ENCODE measurements at regions not wholly inside any gene's neighbourhood (a gene's known extent, or its start where the extent isn't known, plus 50 kb on each side); places are given as distances from the start of the nearest gene placed in this dataset.

DNA sequence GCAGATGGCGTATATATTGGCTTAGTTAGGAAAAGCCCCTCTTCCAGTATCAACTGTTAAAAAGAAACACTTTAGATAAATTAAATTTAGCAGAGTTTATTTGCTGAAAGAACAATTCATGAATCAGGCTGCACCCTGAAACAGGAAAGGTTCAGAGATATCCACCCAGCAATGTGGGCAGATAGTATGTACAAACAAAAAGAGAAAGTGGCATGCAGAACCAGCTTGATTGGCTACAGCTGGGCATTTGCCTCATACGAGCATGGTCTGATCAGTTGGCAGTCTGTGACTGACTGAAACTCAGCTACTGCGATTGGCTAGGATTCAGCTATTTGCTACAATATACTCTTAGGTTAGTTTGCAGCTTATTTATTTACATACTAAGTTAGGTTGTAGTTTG lies 98.2 kb downstream of the ZC3H11B start:
- CTCF ChIA-PET, result no interaction called here
- no peak for DNase-seq
- no peaks in the 10 kb centered on the region for H3K27me3 Mint-ChIP-seq
- H3K36me3 Mint-ChIP-seq, result no peaks in the 10 kb centered on the region
- ATAC-seq, result no peak
- H3K4me3 Mint-ChIP-seq, result no peak overlapping the region
- H3K9me3 Mint-ChIP-seq (ENCODE audit: low read depth), result no peaks in the 10 kb centered on the region
- H3K4me1 Mint-ChIP-seq, result no peaks in the 10 kb centered on the region
- H3K27ac Mint-ChIP-seq, result no peak overlapping the region

DNA sequence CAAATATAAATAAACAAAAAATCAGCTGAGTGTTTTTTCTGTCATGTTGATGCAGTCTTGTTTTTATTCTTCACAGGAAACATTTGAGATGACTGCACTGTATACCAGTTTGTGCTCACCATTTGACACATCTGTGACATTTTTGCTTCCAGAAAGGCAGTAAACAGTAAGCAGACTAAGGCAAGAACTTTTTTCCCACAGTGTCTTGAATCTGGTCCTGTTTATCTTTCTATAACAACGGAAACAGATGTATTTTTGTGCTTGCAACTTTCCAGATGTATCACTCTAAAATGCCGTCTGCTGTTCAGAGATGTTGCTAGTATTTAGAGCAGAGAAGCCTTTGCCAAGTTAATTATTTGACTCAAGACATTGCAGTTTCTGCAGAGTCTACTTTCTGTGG lies 105.5 kb downstream of the ZC3H11B start:
- H3K4me3 Mint-ChIP-seq, result no peak overlapping the region
- no peak overlapping the region for H3K27ac Mint-ChIP-seq
- ATAC-seq, result no peak
- H3K27me3 Mint-ChIP-seq, result no peaks in the 10 kb centered on the region
- peaks cover 5% of the 10 kb centered on the region for H3K9me3 Mint-ChIP-seq (ENCODE audit: low read depth)
- CTCF ChIA-PET, result no interaction called here
- no peak for DNase-seq
- no peaks in the 10 kb centered on the region for H3K4me1 Mint-ChIP-seq
- H3K36me3 Mint-ChIP-seq, result no peaks in the 10 kb centered on the region

DNA sequence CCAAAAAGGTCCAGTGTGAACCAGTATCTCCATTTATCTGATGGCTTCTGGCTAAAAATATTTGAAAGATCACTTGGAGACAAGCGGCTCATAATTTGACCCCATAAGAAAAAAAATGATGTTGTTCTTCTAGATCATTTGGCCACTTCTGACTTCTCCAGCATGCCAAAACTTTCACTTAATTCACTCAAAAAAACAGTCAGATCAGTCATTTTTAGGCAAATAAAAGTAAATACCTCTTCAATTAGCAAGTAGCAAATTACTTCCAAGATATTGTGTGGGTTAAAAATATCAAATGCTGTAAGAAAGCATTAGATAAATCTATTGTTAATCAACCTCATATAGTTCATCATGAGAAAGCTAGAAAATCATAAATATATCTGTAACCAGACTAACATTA lies 106.0 kb downstream of the ZC3H11B start:
- H3K27ac Mint-ChIP-seq, result no peak overlapping the region
- H3K9me3 Mint-ChIP-seq (ENCODE audit: low read depth), result peaks cover 5% of the 10 kb centered on the region
- CTCF ChIA-PET, result no interaction called here
- H3K36me3 Mint-ChIP-seq, result no peaks in the 10 kb centered on the region
- H3K4me1 Mint-ChIP-seq, result no peaks in the 10 kb centered on the region
- no peaks in the 10 kb centered on the region for H3K27me3 Mint-ChIP-seq
- ATAC-seq, result no peak
- DNase-seq, result no peak
- H3K4me3 Mint-ChIP-seq, result no peak overlapping the region

- Mint-ChIP-seq H3K4me1 (no peaks in the 10 kb centered on the region), H3K9me3 (ENCODE audit: low read depth) (peaks cover 5% of the 10 kb centered on the region), H3K27me3 (no peaks in the 10 kb centered on the region)
These were observed 106.4 kb downstream of the ZC3H11B start for GRCh38 chr1:219506473-219506899.

GRCh38 chr1:219505886-219506285 lies 107.0 kb downstream of the ZC3H11B start:
- H3K36me3 Mint-ChIP-seq, result no peaks in the 10 kb centered on the region
- no peak overlapping the region for H3K27ac Mint-ChIP-seq
- H3K9me3 Mint-ChIP-seq (ENCODE audit: low read depth), result peaks cover 5% of the 10 kb centered on the region
- no peak for DNase-seq
- H3K27me3 Mint-ChIP-seq, result no peaks in the 10 kb centered on the region
- no peak overlapping the region for H3K4me3 Mint-ChIP-seq
- CTCF ChIA-PET, result no interaction called here
- no peaks in the 10 kb centered on the region for H3K4me1 Mint-ChIP-seq
- ATAC-seq, result no peak

More at GRCh38 chr1:219506473-219506899, 106.4 kb downstream of the ZC3H11B start:
- Mint-ChIP-seq H3K27ac (no peak overlapping the region), H3K36me3 (no peaks in the 10 kb centered on the region), H3K4me3 (no peak overlapping the region)
- ATAC-seq (no peak), DNase-seq (no peak)
- CTCF ChIA-PET, result no interaction called here

DNA sequence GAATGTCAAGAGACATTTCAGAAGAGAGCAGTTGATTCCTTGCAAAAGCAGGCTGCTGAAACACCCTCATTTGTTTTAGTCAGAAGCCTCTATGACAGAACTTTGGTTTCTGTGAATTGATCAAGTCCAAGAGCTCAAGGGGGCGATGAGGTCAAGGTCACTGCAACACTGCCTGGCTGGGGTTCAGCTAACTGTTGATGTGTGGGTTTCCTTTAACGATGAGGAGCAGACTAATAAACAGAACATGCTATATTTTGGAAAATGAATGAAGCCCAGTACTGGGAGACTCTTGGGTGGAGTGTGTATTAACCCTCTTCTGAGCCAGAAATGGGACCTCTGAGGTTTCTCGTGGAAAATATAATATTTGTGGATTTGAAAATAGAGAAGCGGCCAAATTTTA lies 109.3 kb downstream of the ZC3H11B start:
- no peak overlapping the region for H3K4me3 Mint-ChIP-seq
- H3K4me1 Mint-ChIP-seq, result no peaks in the 10 kb centered on the region
- CTCF ChIA-PET, result no interaction called here
- no peaks in the 10 kb centered on the region for H3K36me3 Mint-ChIP-seq
- no peaks in the 10 kb centered on the region for H3K27me3 Mint-ChIP-seq
- DNase-seq, result no peak
- no peak for ATAC-seq
- peaks cover 5% of the 10 kb centered on the region for H3K9me3 Mint-ChIP-seq (ENCODE audit: low read depth)
- H3K27ac Mint-ChIP-seq, result no peak overlapping the region

DNA sequence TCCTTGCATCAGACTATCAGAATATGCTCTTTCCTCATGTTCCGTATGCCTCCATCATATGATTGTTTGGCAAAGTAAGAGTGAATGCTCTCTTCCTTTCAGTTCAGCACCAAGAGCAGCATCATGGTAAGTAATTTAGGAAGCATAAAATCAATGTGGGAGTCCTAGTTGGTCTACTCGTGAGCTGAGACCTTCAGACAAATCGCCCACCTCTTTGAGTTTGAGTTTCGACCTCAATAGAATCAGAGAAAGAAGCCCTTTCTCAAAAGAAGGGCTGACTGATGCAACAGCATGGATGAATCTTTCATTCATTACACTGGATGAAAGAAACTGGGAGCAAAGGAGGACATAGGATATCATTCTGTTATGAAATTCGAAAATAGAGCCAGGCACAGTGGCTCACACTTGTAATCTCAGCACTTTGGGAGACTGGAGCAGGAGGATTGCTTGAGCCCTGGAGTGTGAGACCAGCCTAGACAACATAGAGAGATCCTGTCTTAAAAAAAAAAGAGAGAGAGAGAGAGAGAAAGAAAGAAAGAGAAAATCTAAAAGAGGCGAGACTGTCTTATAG lies 112.5 kb downstream of the ZC3H11B start:
- no peak overlapping the region for H3K27ac Mint-ChIP-seq
- no peaks in the 10 kb centered on the region for H3K36me3 Mint-ChIP-seq
- H3K4me3 Mint-ChIP-seq, result no peak overlapping the region
- H3K4me1 Mint-ChIP-seq, result no peaks in the 10 kb centered on the region
- CTCF ChIA-PET, result no interaction called here
- no peak for ATAC-seq
- no peak for DNase-seq
- H3K9me3 Mint-ChIP-seq (ENCODE audit: low read depth), result peaks cover 5% of the 10 kb centered on the region
- H3K27me3 Mint-ChIP-seq, result no peaks in the 10 kb centered on the region

- H3K4me3 Mint-ChIP-seq, result no peak overlapping the region
- H3K4me1 Mint-ChIP-seq, result no peaks in the 10 kb centered on the region
- peaks cover 2% of the 10 kb centered on the region for H3K9me3 Mint-ChIP-seq (ENCODE audit: low read depth)
- ATAC-seq (no peak), DNase-seq (no peak)
- no peaks in the 10 kb centered on the region for H3K27me3 Mint-ChIP-seq
- H3K36me3 Mint-ChIP-seq, result no peaks in the 10 kb centered on the region
- no peak overlapping the region for H3K27ac Mint-ChIP-seq
- CTCF ChIA-PET, result no interaction called here
These were observed 114.2 kb downstream of the ZC3H11B start for GRCh38 chr1:219498666-219499065.

DNA sequence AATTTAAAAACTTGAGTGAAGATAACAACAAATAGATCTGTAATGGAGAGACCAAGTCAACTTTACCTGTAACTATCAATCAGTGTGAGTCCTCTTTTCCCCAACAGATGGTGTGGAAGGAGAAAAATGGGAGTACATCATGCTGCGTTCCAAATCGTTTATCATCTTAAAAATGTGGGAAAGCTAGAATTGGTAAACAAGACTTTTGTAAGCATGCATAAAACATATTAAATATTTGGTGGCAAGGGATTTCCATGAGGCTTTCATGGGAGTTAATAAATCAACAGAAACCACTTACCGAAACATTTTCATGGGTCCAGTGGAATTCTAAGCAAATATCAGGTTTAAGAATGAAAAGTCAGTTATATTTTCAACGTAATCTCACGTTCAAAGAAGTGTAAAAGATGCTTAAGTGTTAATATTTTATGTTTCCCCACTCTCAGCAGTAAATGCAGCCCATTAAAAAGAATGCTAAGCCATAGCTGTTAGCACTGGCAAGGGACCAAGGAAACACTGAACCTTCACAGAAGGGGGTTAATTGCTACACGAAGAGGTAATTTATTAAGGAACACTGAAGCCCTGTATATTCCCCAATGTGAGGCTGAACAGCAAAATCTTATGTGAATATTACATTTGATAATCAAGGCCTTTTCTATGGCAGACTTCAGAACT lies 117.0 kb downstream of the ZC3H11B start:
- H3K4me3 Mint-ChIP-seq, result no peak overlapping the region
- no peak overlapping the region for H3K27ac Mint-ChIP-seq
- H3K36me3 Mint-ChIP-seq, result no peaks in the 10 kb centered on the region
- DNase-seq (no peak), ATAC-seq (no peak)
- H3K9me3 Mint-ChIP-seq (ENCODE audit: low read depth), result no peaks in the 10 kb centered on the region
- CTCF ChIA-PET, result no interaction called here
- H3K4me1 Mint-ChIP-seq, result no peaks in the 10 kb centered on the region
- H3K27me3 Mint-ChIP-seq, result no peaks in the 10 kb centered on the region

DNA sequence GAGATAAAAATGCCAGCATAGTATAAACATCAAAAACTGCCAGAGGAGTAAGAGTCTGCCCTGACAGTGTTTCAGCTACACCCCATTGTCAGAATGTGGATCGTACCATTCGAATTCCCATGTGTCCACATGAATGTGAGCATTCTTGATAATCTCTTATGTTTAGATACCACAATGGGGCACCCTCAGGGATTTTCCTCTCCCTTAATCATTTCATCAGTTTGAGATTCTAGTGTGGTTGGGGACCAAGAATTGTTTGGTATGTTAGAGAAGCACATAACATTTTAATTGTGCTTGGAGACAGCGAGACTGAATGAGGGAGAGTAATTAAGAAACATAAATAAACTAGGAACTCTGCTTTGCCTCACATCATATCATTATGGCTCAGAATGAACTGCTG lies 120.2 kb downstream of the ZC3H11B start:
- H3K4me1 Mint-ChIP-seq, result no peaks in the 10 kb centered on the region
- no peaks in the 10 kb centered on the region for H3K36me3 Mint-ChIP-seq
- no peaks in the 10 kb centered on the region for H3K27me3 Mint-ChIP-seq
- ATAC-seq (no peak), DNase-seq (no peak)
- H3K9me3 Mint-ChIP-seq (ENCODE audit: low read depth), result no peaks in the 10 kb centered on the region
- no peak overlapping the region for H3K27ac Mint-ChIP-seq
- CTCF ChIA-PET, result no interaction called here
- H3K4me3 Mint-ChIP-seq, result no peak overlapping the region

GRCh38 chr1:219490566-219490965 lies 122.3 kb downstream of the ZC3H11B start:
- H3K4me1 Mint-ChIP-seq, result no peaks in the 10 kb centered on the region

GRCh38 chr1:219489636-219490035 lies 123.3 kb downstream of the ZC3H11B start:
- Mint-ChIP-seq H3K4me1 (no peaks in the 10 kb centered on the region), H3K27me3 (no peaks in the 10 kb centered on the region), H3K9me3 (ENCODE audit: low read depth) (no peaks in the 10 kb centered on the region), H3K36me3 (no peaks in the 10 kb centered on the region), H3K4me3 (no peak overlapping the region), H3K27ac (no peak overlapping the region)
- CTCF ChIA-PET, result no interaction called here
- ATAC-seq (no peak), DNase-seq (no peak)

More at GRCh38 chr1:219490566-219490965, 122.3 kb downstream of the ZC3H11B start:
- Mint-ChIP-seq H3K9me3 (ENCODE audit: low read depth) (no peaks in the 10 kb centered on the region), H3K27me3 (no peaks in the 10 kb centered on the region), H3K4me3 (no peak overlapping the region), H3K36me3 (no peaks in the 10 kb centered on the region), H3K27ac (no peak overlapping the region)
- DNase-seq (no peak), ATAC-seq (no peak)
- CTCF ChIA-PET, result no interaction called here

DNA sequence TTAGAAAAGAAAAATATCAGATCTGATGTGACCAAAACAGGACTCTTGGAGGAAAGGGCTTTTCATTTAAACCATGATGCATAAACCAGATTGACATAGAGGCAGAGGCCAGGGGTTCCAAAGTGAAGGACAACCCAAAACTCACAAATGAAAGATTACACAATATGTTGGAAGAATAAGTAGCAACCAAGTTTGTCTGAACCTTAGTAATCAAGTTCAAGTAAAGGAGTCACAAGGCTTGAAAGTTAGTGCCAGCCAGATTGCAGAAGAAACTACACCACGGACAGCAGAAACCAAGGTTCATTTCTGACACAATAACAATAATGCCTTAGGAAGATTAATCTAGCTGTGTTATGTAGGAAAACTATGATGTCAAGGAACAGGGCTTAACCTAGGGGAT lies 124.6 kb downstream of the ZC3H11B start:
- no peak overlapping the region for H3K27ac Mint-ChIP-seq
- DNase-seq (no peak), ATAC-seq (no peak)
- H3K36me3 Mint-ChIP-seq, result no peaks in the 10 kb centered on the region
- no peaks in the 10 kb centered on the region for H3K9me3 Mint-ChIP-seq (ENCODE audit: low read depth)
- H3K27me3 Mint-ChIP-seq, result peaks cover 4% of the 10 kb centered on the region
- CTCF ChIA-PET, result no interaction called here
- no peaks in the 10 kb centered on the region for H3K4me1 Mint-ChIP-seq
- H3K4me3 Mint-ChIP-seq, result no peak overlapping the region

- H3K36me3 Mint-ChIP-seq, result no peaks in the 10 kb centered on the region
- no peak overlapping the region for H3K4me3 Mint-ChIP-seq
These were observed 129.4 kb downstream of the ZC3H11B start for GRCh38 chr1:219483530-219483929.

DNA sequence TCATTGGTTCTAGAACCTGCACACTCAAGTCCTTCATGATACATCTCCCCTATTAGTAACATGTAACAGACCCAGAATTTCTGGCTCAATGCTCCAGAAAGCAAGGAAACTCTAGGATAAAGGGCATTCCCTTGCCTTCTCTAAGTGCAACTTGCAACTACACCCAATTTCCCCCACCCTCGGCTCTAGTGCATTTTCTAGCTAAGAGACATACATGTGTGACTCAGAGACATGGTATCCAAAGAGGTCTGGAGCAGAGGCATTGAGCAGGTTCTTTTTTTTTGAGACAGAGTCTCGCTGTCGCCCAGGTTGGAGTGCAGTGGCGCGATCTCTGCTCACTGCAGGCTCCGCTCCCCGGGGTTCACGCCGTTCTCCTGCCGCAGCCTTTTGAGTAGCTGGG lies 132.9 kb downstream of the ZC3H11B start:
- Mint-ChIP-seq H3K4me3 (no peak overlapping the region), H3K4me1 (peaks cover 7% of the 10 kb centered on the region), H3K27ac (no peak overlapping the region), H3K36me3 (no peaks in the 10 kb centered on the region), H3K27me3 (peaks cover 4% of the 10 kb centered on the region), H3K9me3 (ENCODE audit: low read depth) (no peaks in the 10 kb centered on the region)
- ATAC-seq (no peak), DNase-seq (no peak)
- CTCF ChIA-PET, result no interaction called here

More at GRCh38 chr1:219483530-219483929, 129.4 kb downstream of the ZC3H11B start:
- no peak for ATAC-seq
- Mint-ChIP-seq H3K27ac (no peak overlapping the region), H3K4me1 (no peaks in the 10 kb centered on the region), H3K9me3 (ENCODE audit: low read depth) (no peaks in the 10 kb centered on the region), H3K27me3 (peaks cover 4% of the 10 kb centered on the region)
- CTCF ChIA-PET, result no interaction called here
- DNase-seq, result no peak

Measured in activated CD8-positive, alpha-beta memory T cell treated with anti-CD3 and anti-CD28 coated beads, Interleukin-2, amount 10 ng/mL, durations not matched to agents 7 days and 5 days (primary cell).